Psoas muscle (tissue), 7 donors: ENCODE measurements at regions not wholly inside any gene's neighbourhood (a gene's known extent, or its start where the extent isn't known, plus 50 kb on each side); places are given as distances from the start of the nearest gene placed in this dataset.

Source experiments
- ATAC-seq, 4 donors: fragments of 200-7000 bp; cut with Tn5 transposase; one replicate each; pipeline ENCODE4 v1.9.1; 2020; ENCODE audit warnings: moderate library complexity in 3 of 4, mild to moderate bottlenecking in 2 of 4
- DNase-seq, 2 donors: peaks; one replicate each; pipeline ENCODE4 v3.0.0-alpha.2; 2020
- H3K27ac ChIP-seq: fragments of 200-600 bp; one replicate; pipeline ENCODE4 v1.8.0; 2022
- H3K27me3 ChIP-seq, 3 donors: fragments of 200-600 bp in 1 of 3; one replicate each; pipeline versions ENCODE4 v1.6.1 to v1.8.0; 2013 to 2022; ENCODE audit warnings: low read length in 2 of 3, mild to moderate bottlenecking in 2 of 3, moderate library complexity in 1 of 3; ENCODE audit not compliant: insufficient read depth in 3 of 3
- H3K36me3 ChIP-seq, 2 donors: fragments of 200-600 bp in 1 of 2; one replicate each; pipeline versions ENCODE4 v1.6.1 to v1.8.0; 2013 to 2022; ENCODE audit warnings: low read depth in 1 of 2, mild to moderate bottlenecking in 1 of 2, moderate library complexity in 1 of 2; ENCODE audit not compliant: insufficient read depth in 1 of 2
- H3K4me1 ChIP-seq: fragments of 200-600 bp; one replicate; pipeline ENCODE4 v1.8.0; 2022
- H3K4me3 ChIP-seq: fragments of 200-600 bp; one replicate; pipeline ENCODE4 v1.8.0; 2022; ENCODE audit warnings: mild to moderate bottlenecking
- H3K9me3 ChIP-seq: fragments of 200-600 bp; one replicate; pipeline ENCODE4 v1.8.0; 2022
- CTCF ChIP-seq: fragments of 200-600 bp; IDR thresholded peaks from one replicate; pipeline ENCODE4 v1.8.0; 2022; ENCODE audit warnings: antibody characterized with exemption
- WGBS, 3 donors: extraction: QIAGEN DNeasy Blood & Tissue Kit; methylation state at CpG; one replicate each; pipeline versions ENCODE4 v1.1.6 to v1.1.7; 2013; 5-methylcytosine and 5-hydroxymethylcytosine counted together
- intact Hi-C, 2 donors: fragments of 100-400 bp; cut with DNase I; formaldehyde crosslinking; loops; one replicate each; pipeline versions ENCODE4 v1.11.0 to v1.14.2; 2022
- donor health status: healthy with polysubstance abuse.
- donor health status: DM: no; HTN: no; CAD: no; lungs with moderate emphysema.
- donor health status: Bipolar disorder and iron deficiency.
- donor health status: healthy.
- donor health status: DM: yes; HTN: yes; CAD: no.
- donor health status: DM: no; HTN: no; CAD: no.
- donor health status: DM: yes; HTN: yes; CAD: no.

GRCh38 chr13:39123578-39123977, 85.3 kb downstream of the NHLRC3 start:
- Histone ChIP-seq H3K27me3 (no peaks in the 10 kb centered on the region), H3K4me3 (no peak overlapping the region), H3K36me3 (no peaks in the 10 kb centered on the region), H3K27ac (no peak overlapping the region), H3K9me3 (no peaks in the 10 kb centered on the region), H3K4me1 (no peaks in the 10 kb centered on the region)
- ATAC-seq (no peak), DNase-seq (no peak)
- intact Hi-C loops: no loop called here
- TF ChIP-seq CTCF: no peak
- 61 to 68% (median 66%) methylated on average over 1 of the region's 1 CpG for WGBS, 3 donors

GRCh38 chr13:39129213-39129612, 91.0 kb downstream of the NHLRC3 start:
- no peak for DNase-seq
- Histone ChIP-seq H3K9me3 (no peaks in the 10 kb centered on the region), H3K27ac (no peak overlapping the region), H3K4me1 (no peaks in the 10 kb centered on the region), H3K27me3 (peaks cover 0 to 4% (median 0%) of the 10 kb centered on the region in 3 donors), H3K4me3 (no peak overlapping the region), H3K36me3 (no peaks in the 10 kb centered on the region)
- intact Hi-C loops: no loop called here
- ATAC-seq: no peak
- 33 to 56% (median 36%) methylated on average over 6 of the region's 6 CpGs for WGBS, 3 donors
- TF ChIP-seq CTCF: no peak

- TF ChIP-seq CTCF: no peak
- Histone ChIP-seq H3K27me3 (peaks cover 0 to 4% (median 0%) of the 10 kb centered on the region in 3 donors), H3K9me3 (no peaks in the 10 kb centered on the region), H3K4me3 (no peak overlapping the region), H3K27ac (no peak overlapping the region), H3K4me1 (no peaks in the 10 kb centered on the region), H3K36me3 (no peaks in the 10 kb centered on the region)
- intact Hi-C loops: no loop called here
- no peak for ATAC-seq
- 78 to 88% (median 83%) methylated on average over 8 of the region's 8 CpGs for WGBS, 3 donors
- DNase-seq: no peak
Observed at GRCh38 chr13:39130301-39130700, 92.0 kb downstream of the NHLRC3 start.

GRCh38 chr13:39132286-39133230, 94.3 kb downstream of the NHLRC3 start:
- intact Hi-C loops: no loop called here
- no peaks in the 10 kb centered on the region for H3K4me1 ChIP-seq

More at GRCh38 chr13:39132286-39133230, 94.3 kb downstream of the NHLRC3 start:
- no peaks in the 10 kb centered on the region for H3K36me3 ChIP-seq
- no peak for TF ChIP-seq CTCF
- ATAC-seq (no peak), DNase-seq (no peak)
- H3K27ac ChIP-seq: no peak overlapping the region
- peaks cover 0 to 4% (median 0%) of the 10 kb centered on the region in 3 donors for H3K27me3 ChIP-seq
- 72 to 78% (median 75%) methylated on average over 4 of the region's 4 CpGs for WGBS, 3 donors
- no peaks in the 10 kb centered on the region for H3K9me3 ChIP-seq
- H3K4me3 ChIP-seq: no peak overlapping the region
